H1 (cell line): ENCODE measurements at regions not wholly inside any gene's neighbourhood (a gene's known extent, or its start where the extent isn't known, plus 50 kb on each side); places are given as distances from the start of the nearest gene placed in this dataset.

Experiments
- CTCF ChIA-PET: fragments of 300-600 bp; sonication (Branson Sonifier 250); formaldehyde crosslinking; loops from one replicate; lab custom pipeline; 2021; ENCODE audit not compliant: partially characterized antibody; lab: Charles Lee
- POLR2A ChIA-PET: fragments of 300-600 bp; sonication (Branson Sonifier 250); formaldehyde crosslinking; loops from one replicate; lab custom pipeline; 2021; ENCODE audit warnings: inconsistent platforms; ENCODE audit not compliant: partially characterized antibody; lab: Charles Lee
- DNase-seq, 2 experiments: peaks; one replicate each; pipeline versions ENCODE4 v3.0.0 to v3.0.0-alpha.2; 2010 to 2022; ENCODE audit warnings: low spot score in 2 of 2, low read depth in 1 of 2, mixed read lengths in 1 of 2
- FAIRE-seq: peaks from 2 replicates; lab custom pipeline; 2011; peaks lifted over from hg19 to GRCh38; lab: Jason Lieb, UNC
- H2AFZ ChIP-seq: 2 replicates; pipeline ENCODE4 v1.8.1; 2012; ENCODE audit warnings: low read length, inconsistent platforms
- H2AK5ac ChIP-seq: 2 replicates; pipeline ENCODE4 v1.6.1; 2013; ENCODE audit warnings: low read depth, low read length
- H2BK120ac ChIP-seq: replicated peaks from 2 replicates; pipeline ENCODE3; 2013; ENCODE audit warnings: low read depth, low read length, inconsistent platforms
- H2BK12ac ChIP-seq: 2 replicates; pipeline ENCODE4 v1.6.1; 2013; ENCODE audit warnings: low read depth, low read length
- H2BK15ac ChIP-seq: 2 replicates; pipeline ENCODE4 v1.6.1; 2013; ENCODE audit warnings: low read length
- H2BK20ac ChIP-seq: 2 replicates; pipeline ENCODE4 v1.6.1; 2013; ENCODE audit warnings: low read length
- H2BK5ac ChIP-seq: 2 replicates; pipeline ENCODE4 v1.6.1; 2013; ENCODE audit warnings: low read depth, low read length
- H3K14ac ChIP-seq: 2 replicates; pipeline ENCODE4 v1.6.1; 2013; ENCODE audit warnings: inconsistent platforms; ENCODE audit not compliant: insufficient read length
- H3K18ac ChIP-seq: 2 replicates; pipeline ENCODE4 v1.6.1; 2013; ENCODE audit warnings: low read length; ENCODE audit errors: extremely low read depth
- H3K23ac ChIP-seq: 2 replicates; pipeline ENCODE4 v1.6.1; 2013; ENCODE audit warnings: inconsistent platforms; ENCODE audit not compliant: insufficient read length
- H3K23me2 ChIP-seq: 2 replicates; pipeline ENCODE4 v1.6.1; 2013; ENCODE audit warnings: low read depth, low read length
- H3K27ac ChIP-seq: 2 replicates; pipeline ENCODE4 v1.6.1; 2011; ENCODE audit warnings: low read depth, low read length, inconsistent platforms
- H3K27me3 ChIP-seq, 4 experiments: replicated peaks in 1 of 4; 1 replicate in 1 of 4; 2 replicates in 3 of 4; pipeline versions ENCODE4 v1.6.1 to v1.8.1; 2011 to 2013; ENCODE audit warnings: low read length in 3 of 4, mild to moderate bottlenecking in 3 of 4, inconsistent platforms in 2 of 4, mixed read lengths in 2 of 4, moderate library complexity in 1 of 4; ENCODE audit not compliant: control insufficient read depth in 3 of 4, insufficient read depth in 3 of 4; ENCODE audit errors: extremely low read depth in 1 of 4
- H3K36me3 ChIP-seq, 4 experiments: 2 replicates each; pipeline versions ENCODE4 v1.6.1 to v1.8.1; 2011 to 2013; ENCODE audit warnings: mild to moderate bottlenecking in 4 of 4, low read length in 3 of 4, moderate library complexity in 2 of 4, control low read depth in 1 of 4, inconsistent platforms in 1 of 4; ENCODE audit not compliant: insufficient read depth in 4 of 4, control insufficient read depth in 2 of 4
- H3K4ac ChIP-seq: replicated peaks from 2 replicates; pipeline ENCODE3; 2013; ENCODE audit warnings: low read length, low read depth, mixed read lengths, inconsistent platforms; ENCODE audit not compliant: insufficient read length
- H3K4me1 ChIP-seq, 4 experiments: replicated peaks in 1 of 4; 1 replicate in 1 of 4; 2 replicates in 3 of 4; pipeline versions ENCODE4 v1.6.1 to v1.8.1; 2011 to 2013; ENCODE audit warnings: low read length in 3 of 4, inconsistent platforms in 2 of 4, mixed read lengths in 1 of 4; ENCODE audit not compliant: insufficient read depth in 4 of 4, control insufficient read depth in 3 of 4
- H3K4me2 ChIP-seq, 2 experiments: 2 replicates each; pipeline versions ENCODE4 v1.6.1 to v1.8.1; 2011 to 2013; ENCODE audit warnings: low read depth in 2 of 2, low read length in 2 of 2, control low read depth in 1 of 2, inconsistent platforms in 1 of 2, mild to moderate bottlenecking in 1 of 2; ENCODE audit not compliant: insufficient read depth in 1 of 2
- H3K4me3 ChIP-seq, 4 experiments: fragments of 200-600, 300-600 bp in 1 of 4; sonication (generic), shearing (Covaris generic), sonication (Bioruptor Twin) in 1 of 4; 2 replicates each; pipeline versions ENCODE4 v1.5.1 to v1.8.1; 2011 to 2016; ENCODE audit warnings: low read length in 4 of 4, low read depth in 3 of 4, control low read depth in 2 of 4, inconsistent platforms in 2 of 4, mild to moderate bottlenecking in 2 of 4, mixed read lengths in 1 of 4, moderate library complexity in 1 of 4; ENCODE audit not compliant: insufficient read depth in 2 of 4; ENCODE audit errors: extremely low read depth in 1 of 4
- H3K56ac ChIP-seq: replicated peaks from 2 replicates; pipeline ENCODE3; 2013; ENCODE audit warnings: low read depth, mild to moderate bottlenecking, mixed read lengths, low read length, inconsistent platforms; ENCODE audit not compliant: insufficient read length
- H3K79me1 ChIP-seq: 2 replicates; pipeline ENCODE4 v1.6.1; 2013; ENCODE audit warnings: low read depth, low read length, control low read depth
- H3K79me2 ChIP-seq, 2 experiments: 2 replicates each; pipeline versions ENCODE4 v1.6.1 to v1.8.1; 2012 to 2013; ENCODE audit warnings: low read length in 2 of 2, mild to moderate bottlenecking in 2 of 2, inconsistent platforms in 1 of 2; ENCODE audit not compliant: insufficient read depth in 2 of 2, control insufficient read depth in 1 of 2
- H3K9ac ChIP-seq, 4 experiments: replicated peaks in 1 of 4; 1 replicate in 1 of 4; 2 replicates in 3 of 4; pipeline versions ENCODE4 v1.6.1 to v1.8.1; 2011 to 2013; ENCODE audit warnings: low read depth in 3 of 4, low read length in 3 of 4, control low read depth in 2 of 4, mild to moderate bottlenecking in 2 of 4, moderate library complexity in 2 of 4, inconsistent platforms in 1 of 4; ENCODE audit errors: extremely low read depth in 1 of 4
- H3K9me3 ChIP-seq, 2 experiments: 2 replicates each; pipeline versions ENCODE4 v1.6.1 to v1.8.1; 2012 to 2013; ENCODE audit warnings: mild to moderate bottlenecking in 2 of 2, moderate library complexity in 2 of 2, control low read depth in 1 of 2, inconsistent platforms in 1 of 2, low read depth in 1 of 2, low read length in 1 of 2, mixed read lengths in 1 of 2; ENCODE audit not compliant: insufficient read depth in 2 of 2
- H4K20me1 ChIP-seq, 2 experiments: replicated peaks in 1 of 2; 2 replicates each; pipeline versions ENCODE3 to v1.8.1; 2011 to 2013; ENCODE audit warnings: inconsistent platforms in 2 of 2, low read length in 2 of 2, mild to moderate bottlenecking in 1 of 2; ENCODE audit not compliant: insufficient read depth in 2 of 2, control insufficient read depth in 1 of 2
- H4K5ac ChIP-seq: 2 replicates; pipeline ENCODE4 v1.6.1; 2013; ENCODE audit warnings: low read length, low read depth, mixed read lengths, inconsistent platforms; ENCODE audit not compliant: insufficient read length
- H4K8ac ChIP-seq: 2 replicates; pipeline ENCODE4 v1.8.0; 2013; ENCODE audit warnings: mild to moderate bottlenecking, moderate library complexity, low read length, inconsistent platforms; ENCODE audit not compliant: insufficient read depth; ENCODE audit errors: extremely low read depth
- H4K91ac ChIP-seq: replicated peaks from 2 replicates; pipeline ENCODE3; 2013; ENCODE audit warnings: low read length, mixed read lengths, inconsistent platforms; ENCODE audit not compliant: insufficient read length
- CBX5 ChIP-seq: fragments of 300-800, 300-1000 bp; sonication (generic); IDR thresholded peaks from 2 replicates; pipeline ENCODE4 v1.7.1; 2016; ENCODE audit warnings: antibody characterized with exemption, low read length, low read depth
- CHD1 ChIP-seq: IDR thresholded peaks from 2 replicates; pipeline ENCODE4 v1.6.1; 2012; ENCODE audit warnings: low read depth, low read length, improper control_type of control experiment
- CTBP2 ChIP-seq: IDR thresholded peaks from 2 replicates; pipeline ENCODE4 v1.7.0; 2011; ENCODE audit warnings: borderline replicate concordance, mild to moderate bottlenecking, moderate library complexity, mixed read lengths, low read length; ENCODE audit not compliant: insufficient read depth, insufficient read length
- EP300 ChIP-seq, 2 experiments: IDR thresholded peaks; 1 replicate in 1 of 2; 2 replicates in 1 of 2; pipeline ENCODE4 v1.6.1; 2011 to 2012; ENCODE audit warnings: low read depth in 2 of 2, low read length in 2 of 2, mild to moderate bottlenecking in 2 of 2, borderline replicate concordance in 1 of 2, inconsistent platforms in 1 of 2, moderate library complexity in 1 of 2
- GABPA ChIP-seq: IDR thresholded peaks from 2 replicates; pipeline ENCODE4 v1.6.1; 2011; ENCODE audit warnings: mild to moderate bottlenecking, low read length, moderate library complexity, borderline replicate concordance; ENCODE audit not compliant: insufficient read depth
- HDAC2 ChIP-seq, 2 experiments: fragments of 300-600 bp in 1 of 2; sonication (generic) in 1 of 2; IDR thresholded peaks; 2 replicates each; pipeline ENCODE4 v1.6.1; 2011 to 2012; ENCODE audit warnings: low read depth in 2 of 2, low read length in 2 of 2, mild to moderate bottlenecking in 2 of 2, moderate library complexity in 2 of 2, borderline replicate concordance in 1 of 2, inconsistent platforms in 1 of 2
- JUND ChIP-seq: IDR thresholded peaks from 2 replicates; pipeline ENCODE4 v1.6.1; 2011; ENCODE audit warnings: mild to moderate bottlenecking, improper control_type of control experiment, low read length
- KDM5A ChIP-seq: fragments of 200-600 bp; IDR thresholded peaks from 2 replicates; pipeline ENCODE4 v1.7.1; 2012; ENCODE audit warnings: mild to moderate bottlenecking, low read length, inconsistent platforms, mixed read lengths
- SAP30 ChIP-seq: fragments of 300-600 bp; sonication (generic); IDR thresholded peaks from 2 replicates; pipeline ENCODE4 v1.7.1; 2012; ENCODE audit warnings: low read length, moderate library complexity, mild to moderate bottlenecking, inconsistent platforms; ENCODE audit not compliant: insufficient read depth, insufficient replicate concordance
- SP2 ChIP-seq: IDR thresholded peaks from 2 replicates; pipeline ENCODE4 v1.6.1; 2012; ENCODE audit warnings: mild to moderate bottlenecking, low read length, inconsistent platforms
- SRF ChIP-seq: IDR thresholded peaks from 2 replicates; pipeline ENCODE4 v1.6.1; 2011; ENCODE audit warnings: mild to moderate bottlenecking, low read depth, low read length, moderate library complexity
- TEAD4 ChIP-seq: IDR thresholded peaks from 2 replicates; pipeline ENCODE4 v1.6.1; 2012; ENCODE audit warnings: low read depth, low read length, inconsistent platforms, mixed read lengths
- YY1 ChIP-seq: IDR thresholded peaks from 2 replicates; pipeline ENCODE4 v1.6.1; 2011; ENCODE audit warnings: low read depth, mild to moderate bottlenecking, low read length
- ZNF274 ChIP-seq: IDR thresholded peaks from 2 replicates; pipeline ENCODE4 v1.7.0; 2012; ENCODE audit warnings: low read length, borderline replicate concordance; ENCODE audit errors: extremely low read depth
- WGBS, 2 experiments: shearing (Covaris generic) in 1 of 2; methylation state at CpG; one replicate each; pipeline versions ENCODE4 v1.1.6 to v1.1.7; 2013 to 2015; ENCODE audit warnings: low lambda C conversion rate in 2 of 2, mixed read lengths in 2 of 2, inconsistent platforms in 1 of 2, low coverage in 1 of 2, missing lambda C conversion rate in 1 of 2; ENCODE audit not compliant: insufficient replicate concordance in 2 of 2, insufficient coverage in 1 of 2, insufficient read length in 1 of 2; ENCODE audit errors: extremely low coverage in 1 of 2, missing lambda C conversion rate in 1 of 2; 5-methylcytosine and 5-hydroxymethylcytosine counted together

GRCh38 chr1:90613371-90613770 lies 103.7 kb downstream of the BARHL2 start:
- Histone ChIP-seq H3K27ac (no peak overlapping the region), H2BK20ac (no peak overlapping the region), H2BK120ac (no peak overlapping the region), H4K8ac (no peak overlapping the region), H3K79me2 (no peaks in the 10 kb centered on the region), H3K23ac (no peak overlapping the region), H3K9ac (no peak overlapping the region), H3K18ac (no peak overlapping the region), H3K14ac (no peak overlapping the region), H4K91ac (no peak overlapping the region), H3K79me1 (no peaks in the 10 kb centered on the region), H2AFZ (no peak overlapping the region), H3K9me3 (no peaks in the 10 kb centered on the region), H3K4ac (no peak overlapping the region), H2AK5ac (no peak overlapping the region), H3K36me3 (no peaks in the 10 kb centered on the region), H3K4me3 (no peak overlapping the region), H2BK12ac (no peak overlapping the region), H3K4me1 (peaks cover 0 to 4% (median 1%) of the 10 kb centered on the region in 4 experiments; a peak in 1 of 7 replicates), H3K56ac (no peak overlapping the region), H3K27me3 (no peaks in the 10 kb centered on the region; a peak in 1 of 7 replicates), H4K5ac (no peak overlapping the region), H2BK15ac (no peak overlapping the region), H4K20me1 (no peaks in the 10 kb centered on the region)
- DNase-seq (no peak), FAIRE-seq (peak; percentile 32)
- POLR2A ChIA-PET: no interaction called here
- CTCF ChIA-PET: interaction anchor here (1.0 to 1.6 kb wide), 3 partner anchors 9 to 267 kb away, joined by 3 to 6 read pairs (median 3); no protein-coding TSS in a partner anchor
- WGBS, 2 experiments: 70% methylated on average over 5 of the region's 5 CpGs; no CpG with 5 or more reads in 1 of the 2 experiments
- TF ChIP-seq CBX5: no peak
- TF ChIP-seq SRF: no peak
- no peak for TF ChIP-seq SAP30
- TF ChIP-seq KDM5A: no peak
- no peak for TF ChIP-seq GABPA
- no peak for TF ChIP-seq HDAC2 (IDR thresholded peaks at IDR 0.05; ENCODE audit: borderline replicate concordance in 1 of 2, low read depth in 2 of 2, low read length in 2 of 2)
- TF ChIP-seq EP300 (IDR thresholded peaks at IDR 0.05; ENCODE audit: borderline replicate concordance in 1 of 2, low read depth in 2 of 2, low read length in 2 of 2): no peak
- no peak for TF ChIP-seq CTBP2
- no peak for TF ChIP-seq ZNF274
- TF ChIP-seq YY1: no peak
- no peak for TF ChIP-seq TEAD4
- no peak for TF ChIP-seq SP2
- no peak for TF ChIP-seq JUND
- TF ChIP-seq CHD1: no peak
- TF ChIP-seq, all 59 proteins: peak for 0
- H2BK5ac ChIP-seq: no peak overlapping the region
- no peak overlapping the region for H3K4me2 ChIP-seq
- H3K23me2 ChIP-seq: no peaks in the 10 kb centered on the region
